Neural progenitor cell (in vitro differentiated cells): ENCODE measurements at regions not wholly inside any gene's neighbourhood (a gene's known extent, or its start where the extent isn't known, plus 50 kb on each side); places are given as distances from the start of the nearest gene placed in this dataset.

Experiments used
- EZH2 ChIP-seq: fragments of 200-600 bp; sonication (generic); IDR thresholded peaks from 2 replicates; pipeline ENCODE4 v1.6.1; 2017; ENCODE audit warnings: antibody characterized with exemption, mild to moderate bottlenecking, moderate library complexity
- TF ChIP-seq, protein P1 (sequence below): fragments of 200-600 bp; sonication (generic); IDR thresholded peaks from 2 replicates; pipeline ENCODE4 v1.5.1; 2017; ENCODE audit warnings: antibody characterized with exemption, mild to moderate bottlenecking

DNA sequence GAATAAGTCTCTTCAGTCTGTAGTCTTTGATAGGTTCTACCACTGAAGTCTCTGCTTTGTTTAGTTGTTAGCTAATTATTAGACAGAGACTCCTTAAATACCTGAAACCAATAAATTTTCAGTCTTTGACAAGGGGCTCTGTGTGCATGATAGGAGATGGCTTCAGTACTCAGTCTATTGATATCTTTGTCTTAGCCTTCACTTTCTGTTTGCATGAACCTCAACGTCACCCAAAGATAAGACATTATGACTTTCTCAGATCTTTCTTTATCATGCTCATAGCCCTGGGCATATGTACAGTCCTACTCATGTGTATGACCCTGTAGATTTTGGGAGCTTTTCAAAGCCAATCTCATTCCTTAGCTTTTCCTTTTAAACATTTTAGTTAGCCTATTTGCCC, 183.5 kb upstream of the GCFC2 start:
- TF ChIP-seq, protein P1, sequence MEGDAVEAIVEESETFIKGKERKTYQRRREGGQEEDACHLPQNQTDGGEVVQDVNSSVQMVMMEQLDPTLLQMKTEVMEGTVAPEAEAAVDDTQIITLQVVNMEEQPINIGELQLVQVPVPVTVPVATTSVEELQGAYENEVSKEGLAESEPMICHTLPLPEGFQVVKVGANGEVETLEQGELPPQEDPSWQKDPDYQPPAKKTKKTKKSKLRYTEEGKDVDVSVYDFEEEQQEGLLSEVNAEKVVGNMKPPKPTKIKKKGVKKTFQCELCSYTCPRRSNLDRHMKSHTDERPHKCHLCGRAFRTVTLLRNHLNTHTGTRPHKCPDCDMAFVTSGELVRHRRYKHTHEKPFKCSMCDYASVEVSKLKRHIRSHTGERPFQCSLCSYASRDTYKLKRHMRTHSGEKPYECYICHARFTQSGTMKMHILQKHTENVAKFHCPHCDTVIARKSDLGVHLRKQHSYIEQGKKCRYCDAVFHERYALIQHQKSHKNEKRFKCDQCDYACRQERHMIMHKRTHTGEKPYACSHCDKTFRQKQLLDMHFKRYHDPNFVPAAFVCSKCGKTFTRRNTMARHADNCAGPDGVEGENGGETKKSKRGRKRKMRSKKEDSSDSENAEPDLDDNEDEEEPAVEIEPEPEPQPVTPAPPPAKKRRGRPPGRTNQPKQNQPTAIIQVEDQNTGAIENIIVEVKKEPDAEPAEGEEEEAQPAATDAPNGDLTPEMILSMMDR: no peak
- no peak for TF ChIP-seq EZH2
